Activated effector memory CD4-positive, alpha-beta T cell treated with Interleukin-2 at 50 U/mL for 16 hours (primary cell): ENCODE measurements at regions not wholly inside any gene's neighbourhood (a gene's known extent, or its start where the extent isn't known, plus 50 kb on each side); places are given as distances from the start of the nearest gene placed in this dataset.

Source experiments
- DNase-seq: peaks from one replicate; pipeline ENCODE4 v3.0.0-alpha.2; 2020

DNA sequence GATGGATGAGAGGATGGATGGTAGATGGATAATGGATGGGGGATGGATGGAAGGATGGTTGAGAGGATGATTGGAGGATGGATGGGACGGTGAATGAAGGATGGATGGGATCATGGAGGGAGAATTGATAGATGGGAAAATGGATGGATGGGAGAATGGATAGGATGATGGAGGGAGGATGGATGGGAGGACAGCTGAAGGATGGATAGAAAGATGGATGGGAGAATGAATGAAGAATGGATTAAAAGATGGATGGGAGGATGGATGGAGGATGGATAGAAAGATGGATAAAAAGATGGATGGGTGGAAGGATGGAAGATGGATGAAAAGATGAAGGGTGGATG lies 218.3 kb upstream of the IER5L start:
- no peak for DNase-seq

DNA sequence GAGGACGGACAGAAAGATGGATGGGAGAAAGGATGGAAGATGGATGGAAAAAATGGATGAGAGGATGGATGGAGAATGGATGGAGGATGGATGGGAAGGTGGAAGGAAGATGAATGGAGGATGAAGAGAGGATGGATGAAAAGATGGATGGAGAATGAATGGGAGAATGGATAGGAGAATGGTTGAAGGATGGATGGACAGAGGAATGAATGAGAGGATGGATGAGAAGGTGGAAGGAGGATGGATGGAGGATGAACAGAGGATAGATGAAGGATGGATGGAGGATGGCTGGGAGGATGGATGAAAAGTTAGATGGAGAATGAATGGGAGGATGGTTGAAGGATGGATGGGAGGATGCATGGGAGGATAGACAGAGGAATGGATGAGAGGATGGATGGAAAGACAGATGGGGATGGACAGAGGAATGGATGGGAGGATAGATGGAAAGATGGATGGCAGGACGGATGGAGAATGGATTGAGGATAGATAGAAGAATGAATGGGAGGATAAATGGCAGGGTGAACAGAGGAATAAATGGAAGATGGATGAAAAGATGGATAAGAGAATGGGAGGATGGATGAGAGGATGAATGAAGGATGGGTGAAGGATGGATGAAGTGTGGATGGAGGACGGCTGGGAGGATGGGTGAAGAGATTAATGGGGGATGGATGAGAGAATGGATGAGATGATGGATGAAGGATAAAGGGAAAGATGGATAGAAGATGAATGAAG lies 217.7 kb upstream of the IER5L start:
- DNase-seq, result no peak

DNA sequence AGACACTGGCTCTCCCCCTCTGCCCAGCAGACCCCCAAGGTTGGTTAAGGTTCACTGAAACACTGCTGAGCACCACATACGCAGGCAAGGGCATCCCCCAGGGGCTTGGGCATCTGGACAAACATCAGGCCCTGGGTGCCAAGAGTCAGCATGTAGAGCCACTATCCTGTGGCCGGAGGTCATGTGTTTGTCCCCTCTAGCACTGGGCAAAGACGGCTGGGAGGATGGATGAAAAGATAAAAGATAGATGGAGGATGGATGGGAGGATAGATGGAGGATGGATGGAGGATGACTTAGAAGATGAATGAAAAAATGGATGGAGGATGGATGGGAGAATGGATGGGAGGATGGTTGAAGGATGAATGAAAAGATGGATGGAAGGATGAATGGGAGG lies 216.8 kb upstream of the IER5L start:
- no peak for DNase-seq

DNA sequence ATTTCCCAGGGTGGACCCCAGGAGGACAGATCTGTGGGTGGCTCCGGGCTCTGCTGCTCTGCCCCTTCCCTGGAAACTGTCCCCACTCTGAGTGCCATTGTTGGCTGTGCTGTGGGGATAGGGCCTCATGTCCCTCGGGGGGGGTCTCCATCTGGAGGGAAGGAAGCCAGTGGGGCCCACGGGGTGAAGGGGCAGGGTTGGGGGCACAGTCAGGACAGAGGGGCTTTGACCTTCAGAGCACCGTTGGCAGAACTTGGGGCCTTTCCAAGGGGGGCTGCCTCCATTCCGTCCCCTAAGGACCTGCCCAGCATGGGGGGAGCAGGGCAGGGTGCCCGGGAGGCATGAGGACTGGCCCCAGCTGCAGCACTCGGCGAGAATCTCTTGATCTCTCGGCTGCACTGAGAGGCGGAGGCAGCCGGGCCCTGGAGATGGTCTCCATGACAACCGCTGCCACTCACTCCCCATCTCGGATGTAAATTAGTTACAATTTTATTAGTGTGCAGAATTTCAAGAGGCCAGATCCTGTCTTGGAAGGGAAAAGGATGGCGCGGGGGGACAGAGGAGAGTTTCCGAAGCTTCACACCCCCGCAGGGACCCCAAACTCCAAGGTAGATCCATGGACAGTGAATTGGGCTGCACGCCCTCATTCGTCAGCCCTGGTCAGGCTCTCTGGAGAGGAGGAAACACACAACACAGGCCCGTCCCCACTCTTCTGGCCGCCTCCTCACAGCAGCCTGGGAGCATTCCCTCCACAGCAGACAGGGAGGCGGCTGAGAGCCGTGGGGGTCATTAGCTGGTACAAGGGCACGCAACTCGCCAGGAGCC lies 216.2 kb upstream of the IER5L start:
- DNase-seq, result no peak

DNA sequence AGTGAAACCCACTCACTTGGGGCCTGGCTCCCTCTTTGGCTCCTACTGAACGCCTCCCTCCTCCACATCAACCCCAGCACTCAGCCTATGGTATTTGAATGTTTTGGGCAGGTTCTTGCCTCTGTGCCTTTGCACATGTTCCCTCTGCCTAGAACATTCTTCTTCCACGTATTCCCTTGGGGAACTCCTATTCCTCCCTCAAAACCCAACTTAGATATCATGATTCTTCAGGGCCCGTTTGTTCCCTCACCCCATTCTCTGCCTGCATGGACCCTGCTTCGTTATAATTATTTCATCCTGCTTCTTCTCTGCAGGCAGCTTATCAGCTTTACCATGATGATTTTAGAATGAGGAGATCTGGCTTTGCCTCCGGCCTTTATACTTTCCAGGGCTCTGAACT lies 215.0 kb upstream of the IER5L start:
- no peak for DNase-seq

DNA sequence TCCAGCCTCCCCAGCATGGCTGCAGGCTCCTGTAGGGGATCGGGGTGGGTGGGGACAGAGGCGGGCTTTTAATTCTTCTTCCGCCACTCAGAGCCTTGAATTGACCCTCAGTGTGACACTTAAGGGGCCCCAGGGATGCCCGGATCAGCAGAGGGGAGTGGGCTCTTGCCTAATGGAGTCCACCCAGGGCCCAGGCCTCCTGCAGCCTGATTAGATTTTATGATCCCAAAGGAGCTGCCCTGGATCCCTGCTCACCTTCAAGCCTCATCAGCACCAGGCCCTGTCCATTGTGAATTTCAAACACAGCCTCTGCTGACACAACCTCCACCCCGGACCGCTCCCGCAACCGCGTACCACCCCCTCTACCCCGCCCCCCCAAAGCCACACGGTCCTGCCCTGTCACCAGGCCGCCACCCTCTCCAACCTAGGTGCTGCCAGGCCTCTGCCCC lies 214.1 kb upstream of the IER5L start:
- DNase-seq, result no peak

DNA sequence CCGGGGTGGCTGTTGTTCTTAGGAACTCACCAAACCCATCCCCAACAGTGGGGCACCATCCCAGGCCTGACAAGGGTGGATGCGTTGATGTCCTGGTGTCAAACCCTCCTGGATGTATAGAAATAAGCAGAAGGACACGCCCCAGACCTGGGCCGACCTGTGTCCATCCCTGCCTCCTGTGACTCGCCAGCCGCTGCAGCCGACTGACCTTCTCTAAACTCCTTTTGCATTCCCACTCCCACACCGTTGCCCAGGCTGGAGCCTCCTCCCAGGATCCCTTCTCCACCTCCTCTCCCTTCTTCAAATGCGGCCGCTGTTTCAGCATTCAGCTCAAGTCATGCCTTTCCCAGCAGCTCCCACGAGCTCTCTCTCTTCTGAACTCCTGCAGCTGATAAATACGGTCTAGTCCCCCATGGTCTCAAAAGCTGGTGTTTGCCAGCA lies 213.2 kb upstream of the IER5L start:
- no peak for DNase-seq

DNA sequence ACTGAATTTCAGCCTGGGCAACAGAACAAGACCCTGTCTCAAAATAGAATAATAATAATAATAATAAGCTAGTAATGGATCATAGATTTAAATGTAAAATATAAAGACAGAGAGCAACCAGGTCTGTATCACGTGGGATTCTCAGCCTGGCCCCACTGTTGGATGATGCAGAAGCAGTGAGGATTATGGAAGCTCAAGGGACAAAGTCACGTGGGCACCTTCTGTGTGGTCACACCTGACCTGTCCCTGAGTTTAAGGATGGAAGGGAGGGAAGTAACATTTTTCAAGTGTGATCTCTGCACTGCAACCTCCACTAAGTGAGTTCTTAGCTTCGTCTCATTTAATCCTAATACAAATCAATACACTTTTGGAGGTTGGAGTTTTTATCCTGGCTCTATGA lies 212.5 kb upstream of the IER5L start:
- DNase-seq, result no peak

DNA sequence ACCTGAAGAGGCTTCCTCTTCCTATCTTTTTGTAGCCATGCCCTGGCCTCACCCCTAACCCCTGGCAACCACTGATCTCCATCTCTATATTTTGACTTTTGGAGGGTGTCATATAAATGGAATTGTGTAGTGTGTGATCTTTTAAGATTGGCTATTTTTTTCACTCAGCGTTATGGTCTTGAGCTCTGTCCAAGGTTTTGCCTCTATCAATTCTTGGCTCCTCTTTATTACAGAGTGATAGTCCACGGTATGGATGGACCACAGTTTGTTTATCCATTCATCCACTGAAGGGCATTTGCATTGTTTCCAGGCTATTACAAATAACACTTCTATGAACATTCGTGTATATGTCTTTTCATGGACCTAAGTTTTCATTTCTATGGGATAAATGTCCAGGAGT lies 209.8 kb upstream of the IER5L start:
- DNase-seq, result no peak

DNA sequence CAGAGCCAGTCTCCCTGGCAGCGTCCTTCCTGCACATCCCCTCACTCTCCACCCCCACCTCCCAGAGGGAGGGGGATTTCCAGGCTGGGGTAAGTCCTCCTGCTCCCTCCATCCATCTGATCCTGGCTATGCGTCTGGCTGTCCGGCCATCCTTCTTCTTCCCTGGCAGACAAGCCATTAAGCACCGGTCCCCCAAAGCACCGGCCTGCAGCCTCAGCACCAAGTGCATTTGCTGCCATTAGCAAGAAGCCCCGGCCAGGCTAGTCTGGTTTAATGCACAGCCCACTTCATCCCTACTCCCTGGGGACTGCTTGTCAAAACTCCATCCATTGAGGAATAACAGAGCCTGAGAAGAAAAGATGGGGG lies 208.7 kb upstream of the IER5L start:
- no peak for DNase-seq

DNA sequence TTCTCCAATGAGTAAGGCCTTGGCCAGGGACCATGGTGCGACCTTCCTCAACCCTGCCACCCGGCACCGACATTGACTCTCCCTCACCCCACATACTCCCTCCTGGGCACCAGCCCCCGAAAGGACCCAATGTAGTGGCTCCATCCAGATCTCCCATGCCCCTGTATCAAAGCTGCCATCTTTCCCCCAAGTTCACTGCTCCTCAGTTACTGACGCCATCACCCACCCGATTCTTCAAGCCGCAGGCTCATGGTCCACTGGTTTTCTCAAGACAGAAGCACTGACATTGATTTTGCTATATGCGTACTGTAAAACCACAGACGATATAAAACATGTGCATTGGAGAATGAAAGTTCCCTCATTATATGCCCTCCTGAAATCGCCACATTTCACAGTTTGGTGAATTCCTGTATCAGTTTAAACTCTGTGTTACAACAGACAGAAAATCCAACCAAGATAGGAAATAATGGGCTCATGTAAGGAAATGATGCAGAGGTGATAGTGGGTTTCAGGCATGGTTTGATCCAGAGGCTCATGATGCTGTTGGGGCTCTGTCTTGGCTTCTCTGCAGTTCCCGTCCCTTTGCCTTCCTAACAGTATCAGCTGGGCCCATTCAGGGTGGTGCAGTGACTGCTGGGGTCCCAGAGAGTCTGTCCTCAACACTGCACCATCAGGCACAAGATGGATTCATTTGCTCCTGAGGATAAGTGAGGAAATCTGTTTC lies 207.3 kb upstream of the IER5L start:
- no peak for DNase-seq

DNA sequence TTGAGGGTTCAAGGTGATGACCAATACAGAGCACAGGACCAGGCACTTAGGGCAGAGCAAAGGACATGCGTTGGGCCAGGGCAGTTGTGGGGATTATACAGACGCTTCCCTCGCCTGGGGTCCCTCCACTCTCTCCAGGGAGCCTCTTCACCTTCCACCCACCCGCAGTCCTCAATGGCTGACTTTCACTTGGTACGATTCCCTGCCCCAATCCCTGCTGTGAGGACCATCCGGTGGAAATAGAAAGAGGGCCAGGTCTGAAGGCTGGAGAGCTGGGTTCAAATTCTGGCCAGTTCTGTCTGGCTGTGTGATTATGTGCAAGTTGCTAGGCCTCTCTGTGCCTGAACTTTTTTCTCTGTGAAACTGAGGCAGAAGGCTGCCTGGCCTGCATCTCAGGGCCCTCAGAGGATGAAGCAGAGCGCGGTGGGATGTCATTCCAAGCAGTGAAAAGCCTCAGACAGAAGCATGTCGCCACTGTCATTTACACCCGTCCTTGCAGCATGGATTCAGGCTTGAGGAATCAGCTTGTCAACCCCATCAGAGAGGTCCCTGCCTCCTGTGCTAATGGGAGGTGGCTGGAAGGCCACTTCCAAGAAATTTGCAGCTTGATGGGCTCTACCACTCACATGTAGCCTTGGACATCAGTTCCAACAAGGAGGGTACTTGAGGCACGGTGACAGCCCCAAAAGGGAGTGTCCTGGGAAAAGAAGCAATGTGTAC lies 206.6 kb upstream of the IER5L start:
- DNase-seq, result no peak

DNA sequence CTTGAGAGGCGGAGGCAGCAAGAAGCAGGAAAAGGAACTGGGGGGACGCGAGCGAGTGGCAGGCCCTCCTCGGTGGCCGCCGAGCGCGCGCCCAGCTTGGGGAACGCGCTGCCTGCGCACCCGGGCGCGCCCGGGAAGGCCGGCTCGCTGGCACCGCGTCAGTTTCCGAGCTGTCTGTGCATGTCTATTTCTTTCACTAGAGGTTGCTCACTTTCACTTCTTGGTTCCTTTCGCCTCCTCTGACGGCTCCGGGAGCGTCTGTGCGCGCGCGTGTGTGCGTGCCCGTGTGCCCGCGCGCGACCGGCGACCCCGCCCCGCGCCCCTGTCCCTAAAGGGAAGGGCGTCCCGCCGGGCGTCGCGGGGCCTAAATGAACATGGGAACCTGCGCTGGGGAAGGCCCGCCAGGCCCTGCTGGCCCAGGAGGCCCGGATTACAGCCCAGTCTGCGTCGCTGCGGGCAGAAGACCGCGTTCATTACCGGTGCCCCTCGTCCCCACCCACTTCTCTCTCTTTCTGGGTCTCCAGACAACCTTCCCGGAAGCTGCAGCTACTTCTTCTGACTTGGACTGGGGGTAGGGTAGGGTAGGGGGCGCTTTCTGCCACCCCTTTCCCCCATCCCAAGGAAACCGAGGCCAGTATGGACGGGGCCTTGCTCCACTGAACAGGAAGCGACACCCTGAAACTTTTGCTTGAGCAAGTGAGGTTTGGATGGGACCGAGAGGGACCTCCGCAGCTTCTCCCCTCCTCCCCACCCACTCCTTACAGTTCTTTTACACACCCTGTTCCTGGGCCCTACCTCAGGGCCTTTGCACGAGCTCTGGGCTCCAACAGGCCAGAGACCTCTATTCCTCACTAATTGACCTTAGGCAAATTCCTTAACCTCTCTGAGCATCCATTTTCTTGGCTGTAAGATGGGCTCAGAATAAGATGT lies 205.8 kb upstream of the IER5L start:
- DNase-seq, result peak; percentile 57

DNA sequence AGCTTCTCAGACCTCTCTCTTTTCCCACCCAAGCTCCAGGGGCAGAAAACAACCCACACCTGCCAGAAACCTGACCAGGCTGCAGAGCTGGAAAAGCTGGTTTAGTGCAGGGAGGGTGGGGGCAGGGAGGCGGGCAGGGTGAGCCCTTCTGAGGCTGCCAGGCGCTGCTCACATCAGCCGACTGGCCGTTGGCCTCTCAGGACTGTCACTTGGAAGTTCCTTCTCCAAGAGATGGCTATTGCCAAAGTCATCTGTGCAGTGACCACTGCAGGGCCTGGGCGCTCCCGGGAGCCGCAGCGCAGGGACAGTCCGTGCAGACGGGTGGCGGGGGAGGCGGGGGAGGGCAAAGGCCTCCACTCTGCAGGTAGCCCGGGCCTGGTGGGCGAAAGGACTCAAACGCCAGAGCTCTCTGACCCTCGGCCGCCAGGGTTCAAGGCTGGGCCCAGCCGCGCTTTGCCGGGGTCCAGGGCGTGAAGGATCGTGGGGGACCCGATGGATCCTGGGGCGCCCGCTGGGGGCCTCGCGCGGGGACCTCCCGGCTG lies 205.0 kb upstream of the IER5L start:
- DNase-seq, result no peak

DNA sequence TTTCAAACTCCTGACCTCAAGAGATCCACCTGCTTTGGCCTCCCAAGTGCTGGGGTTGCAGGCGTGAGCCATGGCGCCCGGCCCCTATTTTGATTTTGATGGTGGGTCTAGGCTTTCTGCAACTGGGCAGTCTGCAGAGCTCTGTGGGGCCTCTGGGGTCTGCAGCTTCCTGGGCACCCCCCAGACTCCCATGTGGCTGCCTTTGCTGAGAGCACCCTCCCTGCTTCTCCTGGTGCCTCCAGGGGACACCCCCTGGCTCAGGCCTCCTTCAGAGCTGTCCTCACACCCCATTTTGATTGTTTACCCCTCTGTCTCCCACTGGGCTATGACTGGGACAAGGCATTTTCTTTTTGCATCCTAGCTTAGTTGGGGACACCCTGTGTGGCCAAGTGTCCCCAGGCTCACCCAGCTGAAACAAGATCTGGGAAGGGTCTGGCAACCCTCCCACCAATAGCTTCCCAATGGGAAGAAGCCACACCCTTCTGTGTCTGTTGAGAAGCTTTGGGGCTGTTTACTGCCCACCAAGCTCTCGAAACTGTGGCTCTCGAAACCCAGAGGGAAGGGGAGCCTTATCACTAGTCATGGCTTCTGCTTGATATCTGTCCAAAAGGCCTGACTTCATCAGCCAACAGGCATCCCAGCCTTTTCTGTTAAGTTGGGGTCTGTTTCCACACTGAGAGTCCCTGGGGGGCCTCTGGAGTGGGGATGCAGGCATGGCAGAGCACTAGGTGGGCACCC lies 204.4 kb upstream of the IER5L start:
- no peak for DNase-seq

DNA sequence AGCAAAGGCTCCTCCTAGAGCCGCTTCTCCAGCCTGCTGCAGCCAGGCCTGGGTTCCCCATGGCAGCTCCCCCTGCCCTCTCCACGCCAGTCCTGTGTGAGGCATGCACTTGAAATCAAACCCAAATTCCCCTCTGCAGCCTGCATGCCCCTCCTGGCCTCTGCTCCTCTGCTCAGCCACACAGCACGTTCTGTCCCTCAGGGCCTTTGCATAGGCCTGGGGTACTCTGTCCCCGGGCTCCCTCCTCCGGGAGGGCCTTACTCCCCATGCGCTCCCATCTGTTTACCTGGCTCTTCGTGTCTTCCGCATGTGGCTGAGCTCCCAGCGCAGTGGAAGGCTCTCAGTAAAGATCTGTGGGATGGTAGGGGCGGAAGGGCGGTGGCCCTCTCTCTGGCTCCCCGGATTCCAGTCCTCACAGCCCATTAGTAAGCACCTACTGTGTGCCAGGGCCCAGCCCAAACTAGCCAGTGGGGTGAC lies 203.5 kb upstream of the IER5L start:
- no peak for DNase-seq

DNA sequence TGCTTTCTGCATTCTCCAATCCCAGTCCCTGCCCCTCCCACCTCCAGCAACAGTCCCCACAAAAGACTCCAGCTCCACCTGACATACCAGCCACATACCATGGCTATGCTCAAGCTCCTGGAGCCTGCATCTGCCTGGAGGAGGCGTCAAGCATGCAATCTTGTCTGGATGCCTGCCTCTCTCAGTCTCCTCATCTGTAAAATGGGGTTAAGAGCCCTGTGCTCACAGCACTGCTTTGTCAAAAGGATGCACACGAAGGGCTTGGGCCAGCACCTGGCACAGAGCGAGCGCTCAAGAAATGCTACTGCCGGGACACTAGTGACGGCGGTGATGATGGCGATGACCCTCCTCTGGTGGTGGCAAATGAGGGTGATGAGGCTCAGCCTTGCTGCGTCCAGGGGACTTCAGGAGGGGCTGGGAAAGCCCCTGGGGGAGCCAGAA lies 202.9 kb upstream of the IER5L start:
- DNase-seq, result no peak

DNA sequence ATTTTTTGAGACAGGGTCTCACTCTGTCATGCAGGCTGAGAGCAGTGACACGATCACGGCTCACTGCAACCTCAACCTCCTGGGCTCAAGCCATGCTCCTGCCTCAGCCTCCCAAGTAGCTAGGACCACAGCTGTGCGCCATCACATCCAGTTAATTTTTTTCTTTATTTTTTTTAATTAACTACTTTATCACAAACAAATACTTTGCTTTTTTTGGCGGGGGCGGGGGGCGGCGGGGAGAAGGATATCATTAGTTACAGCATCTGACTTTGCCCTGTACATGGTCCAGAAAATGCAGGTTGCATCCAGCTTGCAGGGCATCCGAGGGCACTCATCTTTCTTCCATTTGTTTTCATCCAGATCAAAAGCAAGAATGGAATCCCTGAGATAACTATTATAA lies 201.8 kb upstream of the IER5L start:
- DNase-seq, result no peak

DNA sequence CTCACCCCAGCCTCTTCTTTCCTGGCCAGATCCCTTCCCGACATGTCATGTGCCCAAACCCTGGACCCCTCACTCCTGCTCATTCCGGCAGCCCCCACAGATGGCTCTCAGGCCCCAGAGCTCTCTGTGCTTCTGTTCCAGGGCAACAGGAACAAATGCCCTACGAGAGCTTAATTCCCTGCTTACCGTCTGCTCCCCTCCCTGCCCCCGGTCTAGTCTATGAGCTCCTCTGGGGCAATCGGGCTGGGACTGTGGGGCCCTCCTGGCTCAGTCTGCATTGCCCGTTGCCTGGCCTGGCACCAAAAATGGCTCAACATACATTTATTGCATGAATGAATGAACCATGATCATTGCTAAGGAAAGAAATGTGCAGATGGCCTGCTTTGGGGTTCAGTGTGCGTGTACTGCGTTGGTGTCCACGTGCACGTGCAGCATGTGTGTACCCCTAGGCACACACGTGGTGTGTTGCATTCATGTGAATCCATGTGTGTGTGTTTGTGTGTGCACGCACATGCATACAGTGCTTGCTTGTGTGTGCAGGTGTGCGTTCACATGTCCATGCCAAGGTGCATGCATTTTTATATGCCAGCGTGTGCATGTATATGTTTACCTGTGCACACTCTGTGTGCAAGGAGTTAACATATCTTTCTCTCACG lies 201.2 kb upstream of the IER5L start:
- no peak for DNase-seq

DNA sequence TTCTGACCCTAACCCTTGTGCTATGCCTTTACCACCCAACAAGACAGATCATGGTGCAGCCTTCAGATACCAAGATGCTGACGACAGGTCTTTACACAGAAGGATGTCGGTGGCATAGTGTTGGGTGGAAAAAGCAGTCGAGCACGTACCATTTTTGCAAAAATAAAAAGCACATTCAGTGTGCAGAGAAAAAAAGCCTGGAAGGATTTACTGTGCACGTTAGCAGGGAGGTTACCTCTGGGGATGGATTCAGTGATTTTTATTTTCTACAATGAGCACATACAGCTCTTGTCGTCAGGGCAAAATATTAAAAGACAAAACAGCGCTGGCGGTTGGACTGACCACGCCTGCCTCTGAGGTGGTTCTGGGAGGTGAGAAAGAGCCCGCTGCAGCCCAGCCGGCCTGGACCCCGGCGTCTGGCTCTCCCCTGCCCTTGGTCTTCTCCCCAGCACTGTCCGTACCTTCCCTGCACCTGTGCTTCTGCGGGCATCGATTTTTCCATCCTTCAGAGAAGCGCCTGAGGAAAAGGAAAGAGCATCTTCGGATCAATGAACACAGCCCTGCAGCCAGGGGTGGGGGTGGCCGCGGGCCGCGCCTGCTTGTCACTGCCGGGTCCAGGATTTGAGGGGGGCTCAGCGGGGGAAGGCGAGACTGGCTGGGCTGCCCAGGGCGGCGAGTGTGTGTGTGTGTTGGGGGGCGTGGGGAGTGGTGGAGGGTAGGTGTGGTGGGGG lies 200.0 kb upstream of the IER5L start:
- no peak for DNase-seq
